ENCODE measurements at regions not wholly inside any gene's neighbourhood (a gene's known extent, or its start where the extent isn't known, plus 50 kb on each side); places are given as distances from the start of the nearest gene placed in this dataset.

DNA sequence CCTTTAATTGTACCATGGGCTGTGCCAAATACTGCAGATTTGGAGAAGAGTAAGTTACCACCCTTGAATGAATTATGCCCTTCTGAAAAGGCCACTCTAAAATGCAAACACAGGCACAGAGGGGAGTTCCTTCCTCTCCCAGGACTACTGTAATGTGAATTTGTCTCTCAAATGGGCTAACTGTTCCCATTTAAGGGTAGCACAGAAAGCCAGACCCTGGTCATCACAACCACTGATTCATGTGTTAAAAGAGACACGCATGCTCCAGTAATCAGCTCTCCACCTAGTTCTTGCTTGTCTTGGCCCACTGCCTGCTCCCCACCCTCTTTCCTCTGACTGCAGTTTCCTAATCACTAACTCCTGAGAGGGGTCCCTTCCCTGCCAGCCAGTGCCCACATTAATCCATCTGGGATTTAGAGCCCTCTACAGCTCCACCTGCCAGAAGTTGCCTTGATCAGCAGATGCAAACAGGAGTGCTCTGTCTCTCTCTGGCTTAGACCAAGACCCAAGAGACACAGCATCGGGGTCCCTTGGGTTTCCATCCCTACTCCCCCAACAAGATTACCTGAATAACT is 382.4 kb downstream of the TMEM167A start:
- TF ChIP-seq, protein P1, sequence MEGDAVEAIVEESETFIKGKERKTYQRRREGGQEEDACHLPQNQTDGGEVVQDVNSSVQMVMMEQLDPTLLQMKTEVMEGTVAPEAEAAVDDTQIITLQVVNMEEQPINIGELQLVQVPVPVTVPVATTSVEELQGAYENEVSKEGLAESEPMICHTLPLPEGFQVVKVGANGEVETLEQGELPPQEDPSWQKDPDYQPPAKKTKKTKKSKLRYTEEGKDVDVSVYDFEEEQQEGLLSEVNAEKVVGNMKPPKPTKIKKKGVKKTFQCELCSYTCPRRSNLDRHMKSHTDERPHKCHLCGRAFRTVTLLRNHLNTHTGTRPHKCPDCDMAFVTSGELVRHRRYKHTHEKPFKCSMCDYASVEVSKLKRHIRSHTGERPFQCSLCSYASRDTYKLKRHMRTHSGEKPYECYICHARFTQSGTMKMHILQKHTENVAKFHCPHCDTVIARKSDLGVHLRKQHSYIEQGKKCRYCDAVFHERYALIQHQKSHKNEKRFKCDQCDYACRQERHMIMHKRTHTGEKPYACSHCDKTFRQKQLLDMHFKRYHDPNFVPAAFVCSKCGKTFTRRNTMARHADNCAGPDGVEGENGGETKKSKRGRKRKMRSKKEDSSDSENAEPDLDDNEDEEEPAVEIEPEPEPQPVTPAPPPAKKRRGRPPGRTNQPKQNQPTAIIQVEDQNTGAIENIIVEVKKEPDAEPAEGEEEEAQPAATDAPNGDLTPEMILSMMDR (IDR thresholded peaks at IDR 0.05) = no peak
- no peak for TF ChIP-seq POLR2AphosphoS5 (IDR thresholded peaks at IDR 0.05)
- TF ChIP-seq POLR2A (IDR thresholded peaks at IDR 0.05) = no peak

Data from transverse colon (tissue), 4 donors.